22Rv1 (cell line): ENCODE measurements at regions not wholly inside any gene's neighbourhood (a gene's known extent, or its start where the extent isn't known, plus 50 kb on each side); places are given as distances from the start of the nearest gene placed in this dataset.

Experiments used
- H3K27ac ChIP-seq: fragments of 450-650 bp; 2 replicates; pipeline ENCODE4 v1.5.1; 2017
- ZFX ChIP-seq: fragments of 450-650 bp; IDR thresholded peaks from 2 replicates; pipeline ENCODE4 v1.6.1; 2017; ENCODE audit warnings: antibody characterized with exemption, borderline replicate concordance
- TF ChIP-seq, protein P1 (sequence below): fragments of 450-650 bp; IDR thresholded peaks from 2 replicates; pipeline ENCODE4 v1.5.1; 2017; ENCODE audit warnings: mild to moderate bottlenecking

DNA sequence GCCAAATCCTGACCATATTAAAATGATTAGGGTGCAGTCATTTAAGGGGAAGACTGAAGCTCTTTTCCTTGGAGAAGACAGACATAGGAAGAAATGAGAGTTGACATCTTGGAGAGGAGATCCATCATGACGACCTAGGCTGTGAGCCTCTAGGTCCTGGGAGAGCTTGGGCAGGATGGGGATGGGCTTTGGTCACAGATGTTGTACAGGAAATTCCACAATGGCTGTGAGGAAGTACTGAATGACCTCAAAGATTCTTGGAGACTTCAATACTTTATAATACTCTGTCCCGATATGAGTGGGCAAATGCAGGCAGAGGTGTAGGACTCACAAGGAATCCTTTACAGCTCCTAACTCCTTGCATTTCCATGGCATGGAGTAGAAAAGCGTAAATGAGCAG, 204.9 kb upstream of the FRMD6 start:
- no peak overlapping the region for H3K27ac ChIP-seq
- TF ChIP-seq, protein P1, sequence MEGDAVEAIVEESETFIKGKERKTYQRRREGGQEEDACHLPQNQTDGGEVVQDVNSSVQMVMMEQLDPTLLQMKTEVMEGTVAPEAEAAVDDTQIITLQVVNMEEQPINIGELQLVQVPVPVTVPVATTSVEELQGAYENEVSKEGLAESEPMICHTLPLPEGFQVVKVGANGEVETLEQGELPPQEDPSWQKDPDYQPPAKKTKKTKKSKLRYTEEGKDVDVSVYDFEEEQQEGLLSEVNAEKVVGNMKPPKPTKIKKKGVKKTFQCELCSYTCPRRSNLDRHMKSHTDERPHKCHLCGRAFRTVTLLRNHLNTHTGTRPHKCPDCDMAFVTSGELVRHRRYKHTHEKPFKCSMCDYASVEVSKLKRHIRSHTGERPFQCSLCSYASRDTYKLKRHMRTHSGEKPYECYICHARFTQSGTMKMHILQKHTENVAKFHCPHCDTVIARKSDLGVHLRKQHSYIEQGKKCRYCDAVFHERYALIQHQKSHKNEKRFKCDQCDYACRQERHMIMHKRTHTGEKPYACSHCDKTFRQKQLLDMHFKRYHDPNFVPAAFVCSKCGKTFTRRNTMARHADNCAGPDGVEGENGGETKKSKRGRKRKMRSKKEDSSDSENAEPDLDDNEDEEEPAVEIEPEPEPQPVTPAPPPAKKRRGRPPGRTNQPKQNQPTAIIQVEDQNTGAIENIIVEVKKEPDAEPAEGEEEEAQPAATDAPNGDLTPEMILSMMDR = no peak
- TF ChIP-seq ZFX = no peak

DNA sequence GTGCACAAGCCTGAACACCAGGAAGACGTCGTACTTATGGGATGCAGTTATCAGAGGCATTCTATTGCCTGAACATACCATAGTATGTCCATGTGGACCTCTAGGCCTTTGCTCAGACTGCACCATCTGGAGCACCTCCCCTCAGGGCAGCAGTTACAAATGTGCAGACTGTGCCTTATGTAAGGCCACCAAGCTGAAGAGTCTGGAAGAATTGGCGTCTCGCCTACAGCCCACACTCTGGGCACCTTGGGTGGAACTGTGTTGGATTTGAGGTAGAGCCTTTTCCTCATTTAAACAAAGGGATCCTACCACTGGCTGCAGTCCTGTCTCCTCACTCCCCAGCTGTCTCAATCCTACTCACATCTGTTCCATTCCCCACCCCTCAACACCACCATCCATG, 204.3 kb upstream of the FRMD6 start:
- TF ChIP-seq, protein P1 = no peak
- no peak for TF ChIP-seq ZFX
- no peak overlapping the region for H3K27ac ChIP-seq

DNA sequence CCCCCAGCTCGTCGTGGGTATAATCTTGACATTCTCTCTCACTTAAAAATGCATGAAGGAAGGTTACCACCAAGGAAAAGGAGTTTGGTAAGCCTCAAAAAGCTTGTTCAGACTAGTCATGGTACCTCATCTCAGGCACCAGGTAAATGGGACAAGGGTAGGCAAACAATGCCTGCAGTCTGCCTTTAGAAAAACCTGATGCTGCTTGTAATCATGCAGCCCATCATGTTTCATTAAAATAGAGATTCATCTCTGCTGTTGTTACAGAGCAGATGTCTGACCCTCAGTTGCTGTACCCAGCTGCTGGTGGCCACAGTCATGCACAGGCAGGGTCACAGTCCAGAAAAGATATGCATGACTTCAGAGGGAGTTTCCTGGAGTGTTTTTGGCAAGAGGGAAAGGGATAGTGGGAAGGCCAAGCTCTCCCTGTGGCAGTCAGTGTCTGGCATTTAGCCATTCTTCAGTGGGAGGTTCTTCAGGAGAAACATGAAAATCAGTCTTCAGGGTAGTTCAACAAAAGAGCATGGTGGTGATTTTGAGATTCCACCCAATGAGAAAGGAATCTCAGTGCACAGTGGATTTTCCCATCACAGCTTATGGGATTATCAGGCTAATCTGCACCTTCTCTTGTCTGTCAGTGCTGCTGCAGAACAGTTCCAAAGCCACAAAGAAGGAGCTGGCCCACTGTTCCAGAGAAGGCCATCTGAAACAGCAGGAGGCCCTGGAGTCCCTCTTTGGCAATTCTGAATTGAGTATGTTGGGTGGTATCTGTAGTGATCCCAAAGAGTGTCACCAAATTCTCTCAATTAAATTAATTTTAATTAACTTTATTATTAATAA, 202.7 kb upstream of the FRMD6 start:
- no peak for TF ChIP-seq ZFX
- TF ChIP-seq, protein P1 = no peak
- H3K27ac ChIP-seq = no peak overlapping the region

DNA sequence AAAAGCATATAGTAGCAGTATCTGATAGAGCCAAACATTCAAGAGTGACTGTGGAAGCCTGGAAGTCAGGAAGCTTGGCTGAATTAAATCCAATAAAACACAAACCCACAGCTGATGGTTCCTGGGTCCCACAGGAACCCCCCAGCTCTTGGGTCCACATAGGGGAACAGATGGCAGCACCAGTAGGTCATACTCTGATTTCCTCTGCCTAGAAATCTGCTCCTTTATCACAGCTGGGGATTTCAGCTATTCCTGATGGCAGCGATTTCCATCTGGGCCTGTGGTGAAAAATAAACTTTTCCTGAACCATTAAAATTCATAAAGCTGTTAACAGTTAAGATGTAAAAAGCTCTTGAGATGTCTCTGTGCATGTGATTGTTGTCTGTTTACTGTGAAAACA, 202.0 kb upstream of the FRMD6 start:
- H3K27ac ChIP-seq = no peak overlapping the region
- TF ChIP-seq ZFX = no peak
- TF ChIP-seq, protein P1 = no peak

DNA sequence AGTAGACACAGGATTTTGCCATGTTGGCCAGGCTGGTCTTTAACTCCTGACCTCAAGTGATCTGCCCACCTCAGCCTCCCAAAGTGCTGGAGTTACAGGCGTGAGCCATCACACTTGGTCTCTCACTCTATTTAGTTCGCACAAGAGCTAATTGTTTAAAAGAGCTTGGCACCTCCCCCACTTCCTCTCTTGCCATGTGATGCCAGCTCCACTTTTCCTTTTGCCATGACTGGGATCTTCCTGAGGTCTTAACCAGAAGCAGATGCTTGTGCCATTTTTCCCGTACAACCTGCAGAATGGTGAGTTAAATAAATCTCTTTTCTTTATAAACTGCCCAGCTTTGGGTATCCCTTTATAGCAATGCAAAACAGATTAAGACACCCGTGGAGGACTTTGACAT, 200.1 kb upstream of the FRMD6 start:
- H3K27ac ChIP-seq = no peak overlapping the region
- TF ChIP-seq ZFX = no peak
- TF ChIP-seq, protein P1 = no peak

DNA sequence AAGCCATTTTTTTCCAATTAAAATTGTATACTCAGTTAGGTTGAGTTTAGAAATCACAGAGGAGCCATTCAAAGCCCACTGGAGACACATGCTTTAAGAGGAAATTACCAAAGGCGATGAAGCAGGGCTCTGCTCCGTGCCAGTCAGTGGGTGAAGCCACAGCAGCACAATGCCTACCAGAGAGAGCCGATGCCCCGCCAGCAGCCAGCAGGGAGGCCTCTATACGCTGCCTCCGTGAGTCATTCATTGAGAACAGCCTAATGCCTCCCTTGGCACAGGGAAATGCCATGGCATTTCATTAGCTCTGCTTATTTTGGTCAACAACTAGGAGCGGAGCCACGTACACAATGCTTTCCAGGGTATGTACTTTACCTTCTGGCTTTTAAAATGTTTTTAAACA, 197.8 kb upstream of the FRMD6 start:
- TF ChIP-seq, protein P1 = no peak
- TF ChIP-seq ZFX = no peak
- H3K27ac ChIP-seq = no peak overlapping the region

DNA sequence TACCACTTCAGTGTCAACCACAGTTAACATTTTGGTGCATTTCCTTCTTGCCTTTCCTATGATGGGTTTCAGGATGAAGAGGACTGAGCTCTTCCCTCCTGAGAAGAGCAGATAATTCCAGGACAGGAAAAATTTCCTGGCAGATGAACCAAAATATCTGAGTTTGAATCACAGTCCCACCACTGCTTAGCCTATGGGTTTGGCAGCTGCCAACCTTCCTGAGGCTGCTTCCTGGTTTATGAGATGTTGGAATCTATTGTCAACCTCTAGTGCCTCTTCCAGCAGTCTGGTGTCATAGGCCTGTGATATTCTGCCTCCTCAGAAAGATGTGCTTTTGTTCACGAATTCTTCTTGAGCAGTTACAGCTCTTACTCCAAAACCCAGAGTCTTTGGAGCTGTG, 197.4 kb upstream of the FRMD6 start:
- TF ChIP-seq, protein P1 = no peak
- no peak for TF ChIP-seq ZFX
- H3K27ac ChIP-seq = no peak overlapping the region
